Mesenchymal stem cell (in vitro differentiated cells and primary cell): ENCODE measurements at regions not wholly inside any gene's neighbourhood (a gene's known extent, or its start where the extent isn't known, plus 50 kb on each side); places are given as distances from the start of the nearest gene placed in this dataset.
"Not testable (repeated sequence)": the region's sequence is repeated elsewhere in the genome, so short reads cannot be mapped to it uniquely, and the experiment has no call there.

Source experiments
- DNase-seq: peaks from one replicate; pipeline ENCODE4 v3.0.0-alpha.2; 2013
- H2AFZ ChIP-seq: one replicate; pipeline ENCODE4 v1.6.1; 2013; ENCODE audit warnings: low read depth, mild to moderate bottlenecking, control low read depth, inconsistent platforms, low read length, moderate library complexity
- H2AK5ac ChIP-seq: 2 replicates; pipeline ENCODE4 v1.6.1; 2013; ENCODE audit warnings: low read length, moderate library complexity, mild to moderate bottlenecking, inconsistent platforms; ENCODE audit not compliant: severe bottlenecking
- H2BK120ac ChIP-seq: one replicate; pipeline ENCODE4 v1.6.1; 2013; ENCODE audit warnings: low read depth, mild to moderate bottlenecking, inconsistent platforms, low read length, moderate library complexity
- H2BK12ac ChIP-seq, 2 experiments: one replicate each; pipeline ENCODE4 v1.6.1; 2013; ENCODE audit warnings: inconsistent platforms in 2 of 2, low read length in 2 of 2, mild to moderate bottlenecking in 2 of 2, moderate library complexity in 2 of 2, control low read depth in 1 of 2
- H2BK15ac ChIP-seq: one replicate; pipeline ENCODE4 v1.6.1; 2013; ENCODE audit warnings: mild to moderate bottlenecking, low read depth, inconsistent platforms; ENCODE audit not compliant: poor library complexity, severe bottlenecking
- H2BK5ac ChIP-seq: 2 replicates; pipeline ENCODE4 v1.6.1; 2013; ENCODE audit warnings: low read depth, mild to moderate bottlenecking, low read length, control low read depth, inconsistent platforms; ENCODE audit not compliant: poor library complexity, severe bottlenecking
- H3K14ac ChIP-seq, 2 experiments: one replicate each; pipeline ENCODE4 v1.6.1; 2013; ENCODE audit warnings: inconsistent platforms in 2 of 2, low read length in 2 of 2, control low read depth in 1 of 2, mild to moderate bottlenecking in 1 of 2, moderate library complexity in 1 of 2
- H3K18ac ChIP-seq, 2 experiments: one replicate each; pipeline ENCODE4 v1.6.1; 2013; ENCODE audit warnings: inconsistent platforms in 2 of 2, low read length in 2 of 2, control low read depth in 1 of 2, low read depth in 1 of 2, mild to moderate bottlenecking in 1 of 2
- H3K23ac ChIP-seq, 2 experiments: one replicate each; pipeline ENCODE4 v1.6.1; 2013; ENCODE audit warnings: inconsistent platforms in 2 of 2, low read length in 2 of 2, mild to moderate bottlenecking in 2 of 2, moderate library complexity in 2 of 2, control low read depth in 1 of 2
- H3K27ac ChIP-seq: 2 replicates; pipeline ENCODE4 v1.5.1; 2013; ENCODE audit warnings: mild to moderate bottlenecking, moderate library complexity, low read length, control low read depth, inconsistent platforms; ENCODE audit not compliant: poor library complexity, severe bottlenecking
- H3K27me3 ChIP-seq, 2 experiments: 2 replicates each; pipeline versions ENCODE4 v1.6.1 to v1.7.0; 2013; ENCODE audit warnings: low read length in 2 of 2, mild to moderate bottlenecking in 2 of 2, moderate library complexity in 2 of 2, control low read depth in 1 of 2, inconsistent platforms in 1 of 2; ENCODE audit not compliant: control insufficient read depth in 1 of 2, insufficient read depth in 1 of 2
- H3K36me3 ChIP-seq, 2 experiments: 2 replicates each; pipeline versions ENCODE4 v1.6.1 to v1.7.0; 2013; ENCODE audit warnings: low read length in 2 of 2, control low read depth in 1 of 2, inconsistent platforms in 1 of 2, low read depth in 1 of 2, mild to moderate bottlenecking in 1 of 2; ENCODE audit not compliant: insufficient read depth in 2 of 2, control insufficient read depth in 1 of 2
- H3K4ac ChIP-seq, 2 experiments: one replicate each; pipeline ENCODE4 v1.6.1; 2013; ENCODE audit warnings: inconsistent platforms in 2 of 2, low read length in 2 of 2, mild to moderate bottlenecking in 2 of 2, moderate library complexity in 2 of 2, control low read depth in 1 of 2, low read depth in 1 of 2
- H3K4me1 ChIP-seq: 2 replicates; pipeline ENCODE4 v1.6.1; 2013; ENCODE audit warnings: low read depth, low read length, control low read depth; ENCODE audit not compliant: control insufficient read depth, insufficient read depth
- H3K4me2 ChIP-seq: 2 replicates; pipeline ENCODE4 v1.6.1; 2013; ENCODE audit warnings: low read length, mild to moderate bottlenecking, inconsistent platforms; ENCODE audit not compliant: poor library complexity, severe bottlenecking
- H3K4me3 ChIP-seq, 2 experiments: 2 replicates each; pipeline versions ENCODE4 v1.5.1 to v1.7.0; 2013; ENCODE audit warnings: low read length in 2 of 2, mild to moderate bottlenecking in 2 of 2, control low read depth in 1 of 2, low read depth in 1 of 2; ENCODE audit not compliant: insufficient read depth in 1 of 2
- H3K79me1 ChIP-seq: replicated peaks from 2 replicates; pipeline ENCODE4 v1.6.1; 2013; ENCODE audit warnings: mild to moderate bottlenecking, control low read depth, low read length, inconsistent platforms; ENCODE audit not compliant: poor library complexity, severe bottlenecking
- H3K9ac ChIP-seq: 2 replicates; pipeline ENCODE4 v1.7.0; 2013; ENCODE audit warnings: mild to moderate bottlenecking, low read length, moderate library complexity
- H3K9me3 ChIP-seq: 2 replicates; pipeline ENCODE4 v1.7.0; 2013; ENCODE audit warnings: mild to moderate bottlenecking, low read length; ENCODE audit not compliant: control insufficient read depth
- H4K8ac ChIP-seq: one replicate; pipeline ENCODE4 v1.6.1; 2013; ENCODE audit warnings: inconsistent platforms, mild to moderate bottlenecking, low read length, moderate library complexity
- H4K91ac ChIP-seq: one replicate; pipeline ENCODE4 v1.6.1; 2013; ENCODE audit warnings: mild to moderate bottlenecking, low read length, inconsistent platforms
- WGBS: methylation state at CpG from one replicate; pipeline ENCODE4 v1.1.7; 2013; ENCODE audit warnings: mixed read lengths; 5-methylcytosine and 5-hydroxymethylcytosine counted together

- H3K9ac ChIP-seq, H2AK5ac ChIP-seq, H2BK15ac ChIP-seq, H4K8ac ChIP-seq, H3K4me2 ChIP-seq, H2BK5ac ChIP-seq, H3K14ac ChIP-seq, H3K23ac ChIP-seq, H3K27me3 ChIP-seq, H3K18ac ChIP-seq, H3K4me3 ChIP-seq, H3K79me1 ChIP-seq, H2AFZ ChIP-seq, H4K91ac ChIP-seq, H3K4me1 ChIP-seq, H3K36me3 ChIP-seq, DNase-seq, H2BK120ac ChIP-seq, H2BK12ac ChIP-seq, H3K4ac ChIP-seq, H3K27ac ChIP-seq: not testable (repeated sequence)
- peaks cover 22% of the 10 kb centered on the region for H3K9me3 ChIP-seq
- WGBS: 81% methylated on average over 9 of the region's 10 CpGs
These were observed 1286.7 kb upstream of the EYS start for GRCh38 chr6:66993708-66994107.

- no peak overlapping the region for H3K27ac ChIP-seq
- H3K23ac ChIP-seq: no peak overlapping the region
- WGBS: 95% methylated on average over 3 of the region's 3 CpGs
- no peak for DNase-seq
- no peak overlapping the region for H2AK5ac ChIP-seq
- H3K27me3 ChIP-seq: no peaks in the 10 kb centered on the region
- no peak overlapping the region for H4K91ac ChIP-seq
- no peak overlapping the region for H3K4ac ChIP-seq
- H3K9ac ChIP-seq: no peak overlapping the region
- no peak overlapping the region for H3K4me3 ChIP-seq
- H3K14ac ChIP-seq: no peak overlapping the region
- H3K36me3 ChIP-seq: no peaks in the 10 kb centered on the region
- H3K4me2 ChIP-seq: no peak overlapping the region
- H3K79me1 ChIP-seq: no peaks in the 10 kb centered on the region
- no peak overlapping the region for H2BK120ac ChIP-seq
- H4K8ac ChIP-seq: no peak overlapping the region
- no peak overlapping the region for H2BK5ac ChIP-seq
- no peak overlapping the region for H2AFZ ChIP-seq
- no peak overlapping the region for H2BK12ac ChIP-seq
- H3K9me3 ChIP-seq: peaks cover 22% of the 10 kb centered on the region
- no peak overlapping the region for H3K18ac ChIP-seq
- H3K4me1 ChIP-seq: no peaks in the 10 kb centered on the region
- no peak overlapping the region for H2BK15ac ChIP-seq
These were observed 1286.2 kb upstream of the EYS start for GRCh38 chr6:66993272-66993671.

- Histone ChIP-seq H2BK5ac (no peak overlapping the region), H3K27me3 (no peaks in the 10 kb centered on the region), H3K14ac (no peak overlapping the region), H3K4me2 (no peak overlapping the region), H3K79me1 (no peaks in the 10 kb centered on the region), H3K36me3 (no peaks in the 10 kb centered on the region), H2BK15ac (no peak overlapping the region), H3K18ac (no peak overlapping the region), H2AK5ac (no peak overlapping the region), H3K4me1 (no peaks in the 10 kb centered on the region), H3K27ac (no peak overlapping the region), H3K23ac (no peak overlapping the region), H2BK120ac (no peak overlapping the region), H3K4ac (no peak overlapping the region), H4K91ac (no peak overlapping the region), H3K9ac (no peak overlapping the region), H4K8ac (no peak overlapping the region), H3K9me3 (peaks cover 21% of the 10 kb centered on the region), H3K4me3 (no peak overlapping the region), H2BK12ac (no peak overlapping the region), H2AFZ (no peak overlapping the region)
- WGBS: 69% methylated on average over 3 of the region's 4 CpGs
- DNase-seq: no peak
These were observed 1285.6 kb upstream of the EYS start for GRCh38 chr6:66992660-66993059.

- Histone ChIP-seq H3K9ac (no peak overlapping the region), H2AFZ (no peak overlapping the region), H2BK12ac (no peak overlapping the region), H2BK15ac (no peak overlapping the region), H3K23ac (no peak overlapping the region), H4K91ac (no peak overlapping the region), H3K9me3 (peaks cover 19% of the 10 kb centered on the region), H4K8ac (no peak overlapping the region), H3K27me3 (no peaks in the 10 kb centered on the region), H3K18ac (no peak overlapping the region), H3K36me3 (no peaks in the 10 kb centered on the region), H3K4me1 (no peaks in the 10 kb centered on the region), H2AK5ac (no peak overlapping the region), H3K79me1 (no peaks in the 10 kb centered on the region), H2BK5ac (no peak overlapping the region), H3K4me3 (no peak overlapping the region), H3K4ac (no peak overlapping the region), H3K14ac (no peak overlapping the region), H3K27ac (no peak overlapping the region), H3K4me2 (no peak overlapping the region), H2BK120ac (no peak overlapping the region)
- DNase-seq: no peak
These were observed 1279.9 kb upstream of the EYS start for GRCh38 chr6:66986940-66987339.
